ENCODE measurements at regions not wholly inside any gene's neighbourhood (a gene's known extent, or its start where the extent isn't known, plus 50 kb on each side); places are given as distances from the start of the nearest gene placed in this dataset.
"Not testable (repeated sequence)": the region's sequence is repeated elsewhere in the genome, so short reads cannot be mapped to it uniquely, and the experiment has no call there.

DNA sequence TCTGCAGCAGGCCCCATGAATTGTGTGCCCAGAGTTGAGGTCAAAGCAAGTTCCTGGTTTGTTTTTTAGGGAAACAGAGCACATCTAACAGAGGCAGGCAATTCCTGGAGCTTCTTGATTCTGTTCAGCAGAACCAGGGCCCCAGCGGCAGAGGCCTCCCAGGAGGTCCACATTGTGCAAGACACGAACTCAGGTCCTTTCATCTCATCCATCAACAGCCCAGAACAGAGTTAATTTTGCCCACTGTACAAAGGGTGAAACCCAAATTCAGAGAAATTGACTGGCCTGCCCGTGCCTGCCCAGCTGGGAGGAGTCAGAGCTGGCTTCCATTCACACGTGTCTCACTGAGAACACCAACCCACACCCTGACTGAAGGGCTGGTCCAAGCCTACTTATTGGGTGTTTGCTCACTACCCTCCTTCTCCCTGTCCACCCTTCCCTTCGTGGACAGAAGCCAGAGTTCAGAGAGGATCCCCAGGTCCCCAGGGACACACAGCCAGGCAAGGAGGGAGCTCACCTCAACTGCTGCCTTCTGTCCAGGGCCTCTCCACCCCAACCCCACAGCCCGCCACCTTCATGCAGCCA is 607.1 kb downstream of the TBC1D22A start:
- DNase-seq (ENCODE audit: low read depth in 2 of 2) = no peak

DNA sequence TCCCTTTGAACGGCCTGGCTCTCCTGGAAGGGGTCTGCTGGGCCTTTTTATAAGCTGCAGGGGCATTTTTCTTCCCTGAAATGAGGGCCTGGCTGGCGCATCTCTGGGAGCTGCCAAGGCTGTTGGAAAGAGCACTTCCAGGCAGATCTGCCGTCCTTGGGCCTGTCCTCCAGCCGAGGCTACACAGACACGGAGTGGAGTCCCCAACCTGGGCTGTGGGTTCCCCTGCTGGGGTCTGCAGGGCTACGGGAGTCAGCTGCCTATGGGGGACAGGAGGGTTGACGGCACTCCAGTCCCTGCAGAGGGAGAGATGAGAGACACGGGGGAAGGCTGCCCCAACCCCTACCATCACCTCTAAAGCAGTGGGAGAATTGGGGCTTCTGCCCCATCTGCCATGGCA is 606.6 kb downstream of the TBC1D22A start:
- DNase-seq (ENCODE audit: low read depth in 2 of 2) = no peak

GRCh38 chr22:47367993-47368945 is 605.8 kb downstream of the TBC1D22A start:
- DNase-seq (ENCODE audit: low read depth in 2 of 2) = no peak

DNA sequence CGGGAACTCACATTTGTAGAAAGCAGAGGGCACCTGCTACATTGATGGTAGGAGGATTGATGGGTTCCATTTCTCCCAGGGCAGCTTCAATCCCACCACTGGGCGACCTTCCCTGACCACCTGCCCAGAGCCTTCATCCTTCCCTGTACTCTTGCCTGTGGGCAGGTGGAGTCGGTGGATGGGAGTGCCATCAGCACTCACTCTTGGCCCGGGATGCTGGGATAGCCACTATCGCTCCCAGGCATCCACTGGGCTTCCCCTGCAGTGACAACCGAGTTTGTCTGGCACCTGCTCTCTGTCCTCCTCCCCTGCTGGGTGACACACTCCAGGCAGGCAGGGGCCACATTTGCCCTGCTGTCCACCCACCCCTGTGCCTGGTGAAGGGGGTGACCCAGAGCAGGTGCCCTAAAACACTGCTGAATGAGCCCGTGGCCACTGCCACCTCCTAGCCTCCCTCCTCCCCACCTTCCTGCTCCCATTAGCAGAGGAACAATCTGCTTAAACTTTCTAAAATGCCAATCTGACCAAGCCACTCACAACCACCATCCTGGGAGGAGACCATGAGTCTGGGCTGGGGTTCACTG is 604.7 kb downstream of the TBC1D22A start:
- no peak for DNase-seq (ENCODE audit: low read depth in 2 of 2)

DNA sequence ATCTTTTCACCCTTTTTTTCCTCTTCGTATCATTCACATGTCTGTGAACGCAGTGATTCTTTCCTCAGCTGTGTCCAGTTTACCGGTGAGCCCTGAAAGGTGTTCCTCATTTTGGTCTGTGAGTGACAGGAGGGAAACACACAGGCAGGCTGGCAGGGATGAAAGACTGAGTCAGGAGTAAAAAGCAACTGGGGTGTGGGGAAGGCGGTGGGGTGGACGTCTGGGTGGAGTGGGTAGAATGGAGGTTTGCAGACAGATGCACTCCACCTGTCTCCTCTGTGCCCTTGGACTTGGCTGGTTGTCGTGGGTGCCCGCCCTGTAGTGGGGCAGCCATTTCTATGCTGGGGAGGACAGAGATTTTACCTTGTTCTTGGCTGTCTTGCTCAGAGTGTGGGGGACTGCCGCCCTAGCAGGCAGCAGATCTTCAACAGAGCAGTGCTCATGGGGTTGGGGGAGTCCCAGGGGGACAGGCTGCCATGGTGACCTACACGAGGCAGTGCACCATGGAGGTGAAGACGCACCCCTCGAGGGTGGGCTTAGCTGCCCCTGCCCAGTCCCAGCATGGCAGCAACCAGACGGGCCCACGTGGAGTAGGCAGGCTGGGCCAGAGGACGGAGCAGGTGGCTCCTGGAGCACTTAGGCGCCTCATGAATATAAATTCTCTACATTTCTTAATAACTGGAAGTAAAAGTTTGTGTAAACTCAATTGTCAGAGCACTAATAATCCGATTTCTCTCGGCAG is 603.7 kb downstream of the TBC1D22A start:
- no peak for DNase-seq (ENCODE audit: low read depth in 2 of 2)

DNA sequence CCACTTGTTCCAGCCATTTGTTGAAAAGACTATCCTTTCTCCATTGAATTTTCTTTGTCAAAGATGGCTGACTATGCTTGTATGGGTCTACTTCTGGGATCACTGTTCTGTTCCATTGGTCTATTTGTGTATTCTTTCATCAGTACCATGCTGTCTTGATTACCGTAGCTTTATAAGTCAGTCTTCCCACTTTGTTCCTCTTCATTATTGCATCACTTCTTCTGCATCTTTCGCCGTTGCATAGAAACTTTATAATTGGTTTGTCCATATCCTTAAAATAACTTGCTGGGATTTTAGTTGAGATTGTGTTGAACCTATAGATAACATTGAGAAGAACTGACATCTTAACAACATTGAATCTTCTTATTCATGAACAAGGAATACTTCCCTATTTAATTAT is 598.8 kb downstream of the TBC1D22A start:
- DNase-seq (ENCODE audit: low read depth in 2 of 2) = no peak

DNA sequence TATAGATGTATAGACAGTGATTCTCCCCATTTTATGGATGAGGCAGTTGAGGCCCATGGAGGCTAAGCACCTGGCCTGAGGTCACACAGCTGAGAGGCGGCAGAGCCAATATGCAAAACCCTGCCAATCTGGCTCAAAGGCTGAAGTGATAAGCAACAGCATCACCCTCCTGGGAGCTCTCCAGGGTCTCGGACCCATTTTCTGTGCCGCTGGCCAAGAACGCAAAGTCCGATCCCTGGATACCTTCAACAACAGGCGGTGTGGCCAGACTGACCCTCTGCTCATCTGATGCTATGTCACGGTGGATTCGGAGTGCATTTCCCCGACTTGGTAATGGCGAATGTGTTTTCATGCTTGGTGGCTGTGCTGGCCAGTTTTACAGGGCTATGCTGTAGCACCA is 595.0 kb downstream of the TBC1D22A start:
- no peak for DNase-seq (ENCODE audit: low read depth in 2 of 2)

- no peak for DNase-seq (ENCODE audit: low read depth in 2 of 2)
Measured at GRCh38 chr22:47357086-47357485, 594.6 kb downstream of the TBC1D22A start.

DNA sequence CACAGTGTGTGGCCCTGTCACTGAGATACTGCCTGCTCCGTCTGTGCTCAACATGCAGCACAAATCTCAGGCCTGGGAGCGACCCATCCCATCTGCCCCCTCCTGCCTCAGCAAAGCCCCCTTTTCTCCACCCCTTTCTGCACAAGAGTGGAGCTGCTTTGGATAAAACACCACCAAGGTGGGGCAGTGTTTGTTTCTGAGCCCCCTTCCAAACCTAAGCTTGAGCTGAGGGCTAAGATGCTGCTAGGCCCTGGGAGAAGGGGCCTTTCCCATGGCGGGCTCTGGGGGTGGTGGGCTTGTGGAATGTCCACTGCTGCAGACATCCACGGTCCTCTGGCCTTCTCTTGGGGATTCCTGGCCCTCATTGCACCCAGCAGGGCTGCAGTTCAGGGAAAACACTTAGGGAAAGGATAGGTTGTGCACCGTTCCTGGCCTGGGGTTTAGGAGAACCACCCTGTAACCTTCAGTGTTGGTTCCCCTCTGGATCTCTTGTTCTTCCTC is 594.1 kb downstream of the TBC1D22A start:
- DNase-seq (ENCODE audit: low read depth in 2 of 2) = no peak

- no peak for DNase-seq (ENCODE audit: low read depth in 2 of 2)
Measured at GRCh38 chr22:47355776-47356510, 593.5 kb downstream of the TBC1D22A start.

DNA sequence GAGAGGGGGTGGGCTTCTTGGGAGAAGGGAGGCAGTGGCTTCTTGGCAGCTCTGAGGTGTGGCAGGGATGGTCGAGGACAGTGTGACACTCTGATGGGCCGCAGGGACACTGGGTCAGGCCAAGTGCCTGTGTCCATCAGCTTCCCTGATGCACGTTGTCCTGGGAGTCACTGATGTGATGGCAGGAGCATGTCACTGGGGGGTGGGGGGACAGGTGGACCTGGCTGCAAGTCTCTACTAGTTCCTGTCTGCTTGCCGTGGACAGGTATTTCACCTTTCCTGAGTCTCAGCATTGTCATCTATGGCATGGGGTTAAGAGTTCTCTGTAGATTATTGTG is 592.9 kb downstream of the TBC1D22A start:
- no peak for DNase-seq (ENCODE audit: low read depth in 2 of 2)

GRCh38 chr22:47354668-47355387 is 592.4 kb downstream of the TBC1D22A start:
- no peak for DNase-seq (ENCODE audit: low read depth in 2 of 2)

DNA sequence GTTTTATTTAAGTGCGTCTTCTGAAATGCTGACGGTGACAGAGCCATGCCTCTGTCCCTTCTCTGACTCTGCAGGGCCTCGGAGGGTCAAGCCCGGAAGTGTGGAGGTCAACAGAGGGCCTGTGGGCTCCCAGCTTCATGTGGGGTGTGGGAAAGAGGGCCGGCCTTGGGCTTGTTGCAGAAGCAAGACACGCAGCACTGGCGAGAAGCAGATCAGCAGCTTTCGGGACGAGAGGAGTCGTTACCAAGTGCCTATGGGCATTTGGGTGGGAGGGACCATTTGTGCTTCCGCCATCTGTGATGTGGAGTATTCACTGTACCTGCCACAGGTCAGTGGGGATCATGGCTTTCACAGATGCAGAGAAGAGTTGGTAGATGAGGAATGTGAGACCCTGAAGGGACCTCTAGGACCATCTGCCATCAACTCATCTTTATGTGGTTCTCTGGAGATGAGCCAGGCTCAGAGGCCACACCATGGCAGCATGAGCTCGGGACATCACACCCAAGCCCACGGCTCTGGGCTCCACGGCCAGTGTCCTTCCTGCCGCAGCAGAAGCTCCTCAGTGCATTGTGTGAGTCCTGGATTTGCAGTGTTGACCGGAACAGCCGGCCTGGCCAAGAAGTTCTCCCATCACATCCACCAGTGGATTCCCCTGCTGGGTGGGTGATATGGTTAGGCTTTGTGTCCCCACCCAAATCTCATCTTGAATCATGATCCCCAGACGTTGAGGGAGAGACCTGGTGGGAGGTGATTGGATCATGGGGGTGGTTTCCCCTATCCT is 590.7 kb downstream of the TBC1D22A start:
- no peak for DNase-seq (ENCODE audit: low read depth in 2 of 2)

DNA sequence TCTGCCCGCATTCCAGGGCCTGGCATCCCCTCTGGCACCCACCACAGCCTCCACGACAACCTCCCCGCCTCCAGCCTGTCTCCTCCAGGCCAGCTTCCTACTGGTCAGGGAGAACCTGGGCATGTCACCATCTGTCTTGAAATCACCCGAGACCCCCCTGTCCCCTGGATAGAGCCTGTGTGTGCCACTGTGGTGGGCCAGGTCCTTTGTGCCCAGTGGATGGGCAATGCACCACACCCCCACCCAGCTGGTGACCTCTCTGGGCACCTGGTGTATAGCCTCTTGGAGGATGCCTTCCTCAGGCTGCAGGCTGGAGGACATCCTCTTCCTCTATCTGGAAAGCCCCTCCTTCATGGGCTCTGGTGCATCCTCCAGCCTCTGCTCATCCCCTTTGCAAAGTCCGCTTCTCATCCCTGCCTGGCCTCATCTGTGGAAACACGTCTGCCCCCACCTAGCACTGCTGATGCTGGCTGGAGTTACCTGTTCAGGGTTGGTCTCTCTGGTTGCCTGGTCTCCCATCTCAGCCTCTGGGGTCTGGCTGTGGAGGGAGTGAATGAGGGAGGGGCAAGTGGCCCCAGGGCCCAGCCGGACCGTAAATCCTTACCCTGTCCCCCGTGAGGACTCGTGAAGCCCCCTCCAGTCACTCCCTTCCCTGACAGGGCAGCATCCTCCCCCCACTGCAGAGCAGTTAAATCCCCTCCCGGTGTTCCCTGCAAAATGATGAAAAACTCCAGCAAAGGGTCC is 589.6 kb downstream of the TBC1D22A start:
- DNase-seq (ENCODE audit: low read depth in 2 of 2) = no peak

DNA sequence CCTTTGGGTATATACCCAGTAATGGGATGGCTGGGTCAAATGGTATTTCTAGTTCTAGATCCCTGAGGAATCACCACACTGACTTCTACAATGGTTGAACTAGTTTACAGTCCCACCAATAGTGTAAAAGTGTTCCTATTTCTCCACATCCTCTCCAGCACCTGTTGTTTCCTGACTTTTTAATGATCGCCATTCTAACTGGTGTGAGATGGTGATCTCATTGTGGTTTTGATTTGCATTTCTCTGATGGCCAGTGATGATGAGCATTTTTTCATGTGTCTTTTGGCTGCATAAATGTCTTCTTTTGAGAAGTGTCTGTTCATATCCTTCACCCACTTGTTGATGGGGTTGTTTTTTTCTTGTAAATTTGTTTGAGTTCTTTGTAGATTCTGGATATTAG is 583.8 kb downstream of the TBC1D22A start:
- DNase-seq (ENCODE audit: low read depth in 2 of 2) = not testable (repeated sequence)

- DNase-seq (ENCODE audit: low read depth in 2 of 2) = no peak
Measured at GRCh38 chr22:47345025-47345424, 582.6 kb downstream of the TBC1D22A start.

DNA sequence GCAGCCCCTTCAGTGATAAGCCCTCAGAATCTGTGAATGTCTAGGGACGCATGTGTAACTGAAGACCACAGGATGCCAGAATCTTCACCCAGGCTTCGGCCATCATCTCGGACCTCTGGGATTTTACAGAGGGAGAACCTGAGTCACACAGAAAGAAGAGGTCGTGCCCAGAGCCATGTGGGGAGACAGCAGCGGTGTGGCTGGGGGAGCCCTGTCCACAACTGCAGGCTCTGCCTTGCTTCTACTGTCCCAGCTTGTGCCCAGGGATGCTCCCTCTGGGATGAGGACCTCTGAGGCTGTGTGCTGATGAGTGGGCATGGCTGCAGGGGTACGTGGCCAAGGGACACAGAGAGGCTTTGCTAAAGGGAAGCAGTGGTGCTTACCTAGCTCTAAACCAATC is 582.0 kb downstream of the TBC1D22A start:
- no peak for DNase-seq (ENCODE audit: low read depth in 2 of 2)

GRCh38 chr22:47343611-47344010 is 581.2 kb downstream of the TBC1D22A start:
- no peak for DNase-seq (ENCODE audit: low read depth in 2 of 2)

DNA sequence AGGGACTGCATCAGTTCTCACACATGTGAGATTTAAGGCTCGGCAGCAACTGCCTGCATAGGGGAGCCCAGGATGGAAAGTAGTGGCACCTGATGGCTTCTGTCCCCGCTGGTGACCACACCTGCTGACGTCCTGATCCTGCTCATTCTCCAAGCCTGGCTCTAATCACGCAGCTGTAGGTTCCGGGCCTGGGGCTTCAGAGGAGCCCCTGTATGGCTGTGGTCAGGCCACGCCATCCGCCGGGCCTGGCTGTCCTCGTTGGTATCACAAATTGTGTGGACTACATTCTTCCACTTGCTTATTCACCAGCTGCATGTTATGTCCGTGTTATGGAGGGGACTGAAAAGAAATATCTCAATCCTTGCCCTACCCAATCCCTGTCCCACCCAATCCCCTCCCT is 580.0 kb downstream of the TBC1D22A start:
- no peak for DNase-seq (ENCODE audit: low read depth in 2 of 2)
